ENCODE measurements at regions not wholly inside any gene's neighbourhood (a gene's known extent, or its start where the extent isn't known, plus 50 kb on each side); places are given as distances from the start of the nearest gene placed in this dataset.

- Histone ChIP-seq H3K4me3 (no peak overlapping the region), H3K4me1 (peaks cover 4% of the 10 kb centered on the region), H3K27me3 (peaks cover 3% of the 10 kb centered on the region), H3K9me3 (no peaks in the 10 kb centered on the region), H3K36me3 (no peaks in the 10 kb centered on the region), H3K27ac (no peak overlapping the region)
- WGBS = 78% methylated on average over 6 of the region's 6 CpGs
- peak in 1 of 2 donors; percentile 32 for DNase-seq (ENCODE audit: low spot score in 2 of 2)
- TF ChIP-seq POLR2A (IDR thresholded peaks at IDR 0.05) (no peak), POLR2AphosphoS5 (IDR thresholded peaks at IDR 0.05) (no peak), EP300 (IDR thresholded peaks at IDR 0.05) (no peak), CTCF (IDR thresholded peaks at IDR 0.05) (no peak)
Measured at GRCh38 chr5:171597946-171598640, 178.6 kb downstream of the FGF18 start.

GRCh38 chr5:171598641-171599152 lies 179.2 kb downstream of the FGF18 start:
- Histone ChIP-seq H3K4me1 (peaks cover 4% of the 10 kb centered on the region), H3K4me3 (no peak overlapping the region), H3K27me3 (peaks cover 3% of the 10 kb centered on the region), H3K36me3 (no peaks in the 10 kb centered on the region), H3K9me3 (no peaks in the 10 kb centered on the region), H3K27ac (no peak overlapping the region)
- WGBS = 88% methylated on average over 7 of the region's 7 CpGs
- peak in 1 of 2 donors; percentile 2 for DNase-seq (ENCODE audit: low spot score in 2 of 2)
- TF ChIP-seq CTCF (IDR thresholded peaks at IDR 0.05) (no peak), POLR2AphosphoS5 (IDR thresholded peaks at IDR 0.05) (no peak), POLR2A (IDR thresholded peaks at IDR 0.05) (no peak), EP300 (IDR thresholded peaks at IDR 0.05) (no peak)

GRCh38 chr5:171599411-171599810 lies 180.0 kb downstream of the FGF18 start:
- WGBS = 64% methylated on average over 10 of the region's 10 CpGs
- Histone ChIP-seq H3K9me3 (no peaks in the 10 kb centered on the region), H3K27me3 (peaks cover 3% of the 10 kb centered on the region), H3K27ac (no peak overlapping the region), H3K4me1 (peaks cover 4% of the 10 kb centered on the region), H3K36me3 (no peaks in the 10 kb centered on the region), H3K4me3 (no peak overlapping the region)
- TF ChIP-seq POLR2A (IDR thresholded peaks at IDR 0.05) (no peak), CTCF (IDR thresholded peaks at IDR 0.05) (no peak), POLR2AphosphoS5 (IDR thresholded peaks at IDR 0.05) (no peak), EP300 (IDR thresholded peaks at IDR 0.05) (no peak)
- DNase-seq (ENCODE audit: low spot score in 2 of 2) = peak in 1 of 2 donors; percentile 69

- H3K36me3 ChIP-seq = no peaks in the 10 kb centered on the region
- WGBS = 94% methylated on average over 7 of the region's 7 CpGs
- no peak for TF ChIP-seq POLR2A (IDR thresholded peaks at IDR 0.05)
- no peak for TF ChIP-seq EP300 (IDR thresholded peaks at IDR 0.05)
- TF ChIP-seq POLR2AphosphoS5 (IDR thresholded peaks at IDR 0.05) = no peak
- TF ChIP-seq CTCF (IDR thresholded peaks at IDR 0.05) = no peak
- no peak overlapping the region for H3K4me3 ChIP-seq
- peak in 1 of 2 donors; percentile 31 for DNase-seq (ENCODE audit: low spot score in 2 of 2)
- H3K9me3 ChIP-seq = no peaks in the 10 kb centered on the region
- H3K27ac ChIP-seq = no peak overlapping the region
- H3K4me1 ChIP-seq = peaks cover 4% of the 10 kb centered on the region
- H3K27me3 ChIP-seq = peaks cover 3% of the 10 kb centered on the region
Measured at GRCh38 chr5:171599957-171600612, 180.6 kb downstream of the FGF18 start.

- peak in 1 of 2 donors; percentile 56 for DNase-seq (ENCODE audit: low spot score in 2 of 2)
- Histone ChIP-seq H3K4me1 (peaks cover 4% of the 10 kb centered on the region), H3K4me3 (no peak overlapping the region), H3K27me3 (peaks cover 3% of the 10 kb centered on the region), H3K9me3 (no peaks in the 10 kb centered on the region), H3K27ac (no peak overlapping the region), H3K36me3 (no peaks in the 10 kb centered on the region)
- TF ChIP-seq EP300 (IDR thresholded peaks at IDR 0.05) = no peak
- no peak for TF ChIP-seq POLR2AphosphoS5 (IDR thresholded peaks at IDR 0.05)
- no peak for TF ChIP-seq POLR2A (IDR thresholded peaks at IDR 0.05)
- no peak for TF ChIP-seq CTCF (IDR thresholded peaks at IDR 0.05)
- 35% methylated on average over 8 of the region's 8 CpGs for WGBS
Measured at GRCh38 chr5:171600741-171601265, 181.4 kb downstream of the FGF18 start.

All from suprapubic skin (tissue), 4 donors.